ENCODE measurements at regions not wholly inside any gene's neighbourhood (a gene's known extent, or its start where the extent isn't known, plus 50 kb on each side); places are given as distances from the start of the nearest gene placed in this dataset.
"Not testable (repeated sequence)": the region's sequence is repeated elsewhere in the genome, so short reads cannot be mapped to it uniquely, and the experiment has no call there.

DNA sequence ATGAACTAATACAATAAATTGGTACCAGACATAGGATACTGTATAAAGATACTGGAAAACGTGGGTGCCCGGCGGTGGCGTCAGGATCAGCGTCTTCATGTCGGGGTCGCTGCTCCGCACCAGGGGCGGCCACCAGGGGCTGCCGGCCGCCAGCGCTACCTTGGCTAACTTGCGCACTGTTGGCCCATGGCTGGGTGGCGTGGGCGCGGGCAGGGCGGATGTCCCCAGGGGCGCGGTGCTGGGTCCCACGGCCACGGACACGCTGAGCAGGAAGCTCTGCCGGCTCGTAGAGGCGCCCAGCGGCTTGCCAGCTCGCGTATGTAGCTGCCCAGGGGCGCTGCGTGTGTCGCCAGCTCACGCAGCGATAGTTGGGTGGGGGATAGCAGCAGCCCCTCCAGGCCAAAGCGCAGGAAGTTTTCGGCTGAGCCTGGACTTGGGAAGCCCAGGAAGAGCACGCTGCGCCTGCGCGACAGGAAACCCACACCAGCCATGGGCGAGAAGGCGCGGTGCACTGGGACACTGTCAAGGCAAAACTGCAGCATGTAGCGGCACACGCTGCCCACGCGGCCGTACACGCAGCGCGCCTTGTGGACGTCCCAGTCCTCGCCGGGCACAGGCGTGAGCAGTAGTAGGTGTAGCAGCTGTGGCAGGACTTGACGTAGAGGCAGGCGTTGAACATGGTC lies 299.9 kb downstream of the CCDC74A start:
- no peak for DNase-seq (ENCODE audit: low read depth in 2 of 2)

DNA sequence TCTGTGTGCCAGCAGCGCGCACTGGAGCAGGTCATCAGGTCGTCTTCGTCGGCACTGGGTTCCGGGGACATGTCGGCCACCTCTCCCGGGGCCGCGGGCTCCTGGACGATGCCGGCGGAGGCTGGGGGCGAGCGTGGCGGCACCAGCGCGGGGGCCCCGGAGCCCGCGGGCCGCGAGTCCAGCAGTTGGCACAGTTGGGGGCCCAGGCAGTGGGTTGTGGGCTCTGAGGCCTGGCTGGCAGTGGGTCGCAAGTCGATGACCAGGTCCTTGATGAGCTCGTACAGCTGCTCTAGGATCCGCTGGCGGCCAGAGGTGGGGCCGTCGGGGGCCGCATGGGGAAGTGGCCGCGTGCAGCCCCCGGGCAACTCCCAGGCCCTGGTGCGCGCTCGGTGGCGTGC lies 300.5 kb downstream of the CCDC74A start:
- DNase-seq (ENCODE audit: low read depth in 2 of 2) = no peak

DNA sequence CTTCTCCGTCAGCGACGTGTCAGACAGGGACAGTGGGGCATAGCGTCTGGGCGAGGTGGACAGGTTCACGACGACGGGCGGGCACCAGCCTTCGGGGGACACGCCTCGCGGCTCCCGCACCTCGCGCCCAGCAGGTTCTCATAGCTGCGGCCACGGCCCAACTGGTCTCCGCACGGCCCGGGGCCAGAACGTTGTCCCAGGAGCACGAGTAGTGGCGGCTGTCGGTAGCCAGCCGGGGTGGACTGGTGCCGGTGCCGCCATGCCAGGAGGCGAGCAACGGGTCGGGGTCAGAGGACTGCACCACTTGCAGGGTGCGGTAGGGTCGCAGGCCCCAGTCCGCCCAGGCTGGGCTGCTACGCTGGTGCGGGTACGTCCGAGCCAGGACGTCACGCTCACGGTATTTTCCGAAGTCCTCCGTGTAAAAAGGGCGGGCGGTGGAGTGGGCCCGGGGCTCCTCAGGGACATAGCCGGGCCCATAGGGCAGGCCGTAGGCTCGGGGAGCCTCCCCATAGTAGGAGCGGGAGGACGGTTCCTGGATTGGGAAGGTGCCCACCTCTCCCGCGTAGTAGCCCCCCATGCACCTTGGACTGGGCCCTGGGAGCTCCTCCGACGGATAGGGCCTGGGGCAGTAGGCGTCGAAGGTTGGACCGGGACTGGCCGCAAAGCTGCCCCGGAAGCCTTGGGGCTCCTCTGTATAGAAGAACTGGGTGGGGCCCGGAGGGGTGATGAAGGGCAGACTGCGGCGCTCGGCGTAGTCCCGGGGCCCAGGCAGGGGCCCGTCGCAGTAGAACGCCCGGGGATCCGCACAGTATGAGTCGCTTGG lies 301.2 kb downstream of the CCDC74A start:
- DNase-seq (ENCODE audit: low read depth in 2 of 2) = not testable (repeated sequence)

DNA sequence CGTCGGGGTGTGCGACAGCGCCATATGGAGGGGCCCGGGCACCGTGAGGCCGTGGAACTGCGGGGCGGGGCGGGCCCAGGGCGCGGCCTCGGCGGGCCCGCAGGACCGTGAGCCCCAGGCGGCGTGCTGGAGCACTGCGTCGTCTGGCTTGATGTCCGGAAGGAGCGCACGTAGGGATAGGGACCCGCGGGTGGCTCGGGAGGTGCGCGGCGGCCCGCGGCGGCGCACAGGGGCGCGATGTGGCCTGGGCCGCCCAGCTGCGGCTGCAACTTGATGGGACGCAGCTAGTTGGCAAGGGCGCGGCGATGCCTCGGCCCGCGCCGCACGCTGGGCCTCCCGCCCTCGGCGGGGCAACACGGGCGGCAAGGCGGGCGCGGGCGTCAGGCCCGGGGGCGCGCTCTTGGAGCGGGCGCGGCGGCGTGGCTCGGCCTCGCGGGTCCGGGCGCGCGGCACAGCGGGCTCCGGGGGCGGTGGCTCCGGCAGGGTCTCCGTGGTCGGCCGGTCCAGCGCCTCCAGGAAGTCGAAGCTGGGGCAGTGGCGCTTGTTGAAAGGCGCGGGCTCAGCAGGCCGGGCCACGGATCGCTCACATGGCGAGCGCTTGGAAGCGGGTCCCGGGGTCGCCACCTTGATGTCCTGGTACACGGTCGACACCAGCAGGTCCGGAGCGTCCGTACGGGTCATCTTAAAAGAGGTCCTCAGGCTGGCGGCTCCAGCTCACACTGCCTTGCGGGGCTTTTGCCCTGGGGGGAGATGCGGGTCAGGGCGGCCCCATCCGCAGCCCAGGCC lies 302.0 kb downstream of the CCDC74A start:
- DNase-seq (ENCODE audit: low read depth in 2 of 2) = not testable (repeated sequence)

DNA sequence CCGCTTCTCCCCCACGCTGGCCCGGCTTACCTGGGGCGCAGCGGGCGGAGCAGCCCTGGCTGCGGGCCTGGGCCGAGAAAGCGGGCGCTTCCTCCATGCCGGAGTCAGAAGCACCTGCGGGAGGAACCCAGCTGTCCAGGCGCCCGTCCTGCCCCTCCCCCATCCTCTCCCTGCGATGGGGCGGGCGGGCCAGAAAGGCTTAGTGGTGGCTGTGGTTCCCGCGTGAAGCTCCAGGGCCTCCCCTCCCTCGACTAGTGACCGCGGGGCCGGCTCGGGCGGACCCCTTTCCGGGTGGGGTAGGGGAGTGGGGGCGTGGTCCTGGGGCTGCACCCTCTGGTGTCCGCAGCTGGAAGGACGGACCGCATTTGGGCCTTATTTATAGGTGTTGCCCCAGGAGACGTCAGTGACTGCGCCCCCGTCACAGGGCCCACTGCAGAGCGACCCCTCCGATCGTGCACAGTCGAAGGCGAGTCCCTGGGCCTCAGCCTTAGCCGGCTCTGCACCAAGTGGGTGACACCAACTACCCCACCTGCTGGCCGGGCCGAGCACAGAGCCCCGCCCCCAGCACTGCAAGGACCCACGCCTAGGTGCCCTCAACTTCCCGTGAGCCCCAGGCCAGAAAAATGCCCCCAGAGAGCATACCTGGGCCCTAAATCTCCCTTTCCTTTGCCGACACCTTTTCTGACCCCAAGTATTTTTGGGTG lies 302.7 kb downstream of the CCDC74A start:
- not testable (repeated sequence) for DNase-seq (ENCODE audit: low read depth in 2 of 2)

DNA sequence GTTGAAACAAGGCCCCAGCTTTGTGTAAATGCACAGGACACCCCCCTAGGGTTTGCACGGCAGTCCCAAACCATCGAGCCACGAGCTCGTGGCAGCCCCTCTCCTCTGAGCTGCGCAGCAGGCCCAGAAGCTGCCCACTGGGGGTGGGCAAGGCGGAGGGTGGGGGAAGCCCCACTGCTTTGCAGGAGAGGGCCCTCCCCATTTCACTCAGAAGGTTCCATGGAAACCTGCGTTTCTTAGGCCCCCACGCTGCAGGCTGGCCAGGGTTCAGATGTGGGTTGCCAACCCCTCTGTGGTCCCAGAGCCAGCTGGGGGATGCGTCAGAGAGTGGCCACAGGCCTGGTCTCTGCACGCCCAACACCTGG lies 303.2 kb downstream of the CCDC74A start:
- not testable (repeated sequence) for DNase-seq (ENCODE audit: low read depth in 2 of 2)

DNA sequence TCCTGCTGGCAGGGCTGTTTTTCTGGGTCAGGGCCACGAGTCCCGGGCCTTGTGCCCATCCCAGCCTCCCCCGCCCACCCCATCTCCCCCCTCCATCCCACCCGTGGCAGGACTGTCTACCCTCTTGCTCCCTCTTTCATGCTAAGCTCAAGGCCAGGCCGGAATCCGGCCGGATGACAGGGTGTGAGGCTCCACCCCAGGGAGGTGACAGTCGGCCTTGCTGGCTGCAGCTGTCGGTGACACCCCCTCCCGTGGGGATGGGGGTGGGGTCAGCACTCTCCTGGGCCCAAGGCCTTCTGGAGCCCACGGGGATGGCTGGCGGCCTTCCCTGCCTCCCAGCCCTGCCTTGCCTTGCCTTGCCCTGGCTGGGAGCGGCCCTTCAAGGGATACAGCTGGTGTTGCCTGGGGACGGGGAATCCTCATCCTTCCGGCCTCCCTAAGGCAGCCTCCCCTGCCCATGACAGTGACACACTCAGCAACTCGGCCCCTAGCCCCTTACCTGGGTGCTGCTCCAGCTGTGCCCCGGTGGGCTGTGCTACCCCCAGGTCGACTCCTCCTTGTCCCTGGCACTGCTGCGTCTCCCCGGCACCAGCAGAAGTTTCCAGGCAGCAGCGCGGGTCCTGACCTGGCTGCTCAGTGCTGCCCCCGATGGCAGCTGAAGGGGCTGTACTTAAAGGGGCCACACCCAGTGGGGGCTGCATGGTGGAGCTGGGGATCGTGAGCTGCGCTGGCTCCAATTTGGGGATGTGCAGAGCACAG lies 303.9 kb downstream of the CCDC74A start:
- DNase-seq (ENCODE audit: low read depth in 2 of 2) = not testable (repeated sequence)

DNA sequence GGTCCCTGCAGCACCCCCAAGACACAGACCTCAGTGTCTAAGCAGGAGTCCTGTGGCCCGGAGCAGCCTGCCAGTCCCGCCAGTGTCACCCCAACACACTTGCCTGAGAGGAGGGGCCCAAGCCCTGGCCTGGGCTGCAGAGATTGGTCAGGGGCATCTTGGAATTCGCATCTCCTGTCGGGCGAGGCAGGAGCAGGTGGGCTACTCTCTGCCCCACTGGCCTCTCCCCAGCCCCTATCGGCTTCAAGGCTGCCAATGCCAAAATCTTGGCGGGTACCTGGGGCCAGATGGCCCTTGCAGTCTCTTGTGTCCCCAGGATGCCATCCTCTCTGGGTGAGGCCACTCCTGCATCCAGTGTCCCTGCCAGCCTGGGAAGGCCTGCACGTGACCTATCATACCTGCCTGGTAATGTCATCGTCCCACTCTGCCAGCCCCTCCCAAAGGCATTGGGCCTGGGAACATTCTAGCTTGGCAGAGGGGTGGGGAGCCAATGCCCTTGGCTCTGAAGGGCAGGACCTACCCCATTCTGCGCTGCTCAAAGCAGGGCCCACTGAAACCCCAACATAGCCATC lies 304.6 kb downstream of the CCDC74A start:
- not testable (repeated sequence) for DNase-seq (ENCODE audit: low read depth in 2 of 2)

DNA sequence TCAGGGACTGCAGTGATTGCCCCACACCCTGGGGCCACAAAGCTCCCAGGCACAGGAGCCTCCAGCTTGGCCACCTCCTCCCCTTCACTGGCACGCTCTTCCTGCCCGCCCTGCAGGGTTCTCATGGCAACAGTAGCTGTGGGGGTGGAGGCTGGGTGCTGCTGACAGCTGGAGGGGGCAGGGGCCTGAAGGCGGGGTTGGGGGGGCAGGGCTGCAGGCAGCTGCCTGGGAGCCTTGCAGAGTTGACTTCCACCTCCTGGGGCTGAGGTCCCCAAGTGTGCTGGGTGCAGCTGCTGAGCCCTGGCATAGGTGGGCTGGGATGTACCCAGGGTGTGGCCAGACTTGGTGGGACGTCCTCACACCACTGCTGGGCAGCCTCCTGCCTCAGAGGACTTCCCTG lies 305.2 kb downstream of the CCDC74A start:
- DNase-seq (ENCODE audit: low read depth in 2 of 2) = not testable (repeated sequence)

DNA sequence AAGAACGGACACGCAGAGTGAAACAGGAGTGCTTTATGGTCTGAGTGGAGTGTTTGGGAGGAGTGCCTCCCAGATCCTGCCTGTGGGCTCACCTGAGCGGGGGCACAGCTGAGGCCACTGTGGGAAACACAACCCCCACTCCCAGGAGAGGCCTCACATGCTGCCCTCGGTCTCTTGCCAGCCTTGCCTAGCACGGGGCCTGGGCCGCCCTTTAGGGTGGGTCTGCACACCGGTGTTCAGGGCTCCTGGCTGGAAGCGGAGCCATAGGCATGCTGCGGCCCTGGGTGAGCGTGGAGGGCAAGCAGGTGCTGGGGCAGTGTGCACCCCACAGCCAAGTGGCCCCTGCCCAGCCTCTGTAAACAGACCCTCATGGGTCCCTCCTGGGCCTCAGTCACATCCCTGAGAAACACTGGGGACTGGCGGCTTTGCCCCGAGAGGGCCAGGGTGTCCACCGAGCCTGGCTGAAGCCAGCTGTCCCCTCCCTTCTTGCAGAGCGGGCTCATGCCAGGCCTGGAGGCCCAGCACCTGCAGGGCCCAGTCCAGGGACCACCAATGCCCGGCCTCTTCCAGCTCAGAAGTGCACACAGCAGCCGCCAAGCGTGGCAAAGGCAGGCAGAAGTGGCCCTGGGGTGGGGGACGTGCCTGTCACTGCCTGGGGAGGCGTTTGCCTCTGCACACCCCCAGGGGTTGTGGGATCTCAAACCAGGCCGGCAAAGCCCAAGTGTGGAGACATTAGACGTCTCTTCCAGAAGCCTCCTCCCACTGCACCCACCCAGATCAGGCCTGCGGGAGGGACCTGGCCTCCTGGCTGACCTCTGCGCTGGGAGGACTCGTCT lies 305.9 kb downstream of the CCDC74A start:
- DNase-seq (ENCODE audit: low read depth in 2 of 2) = not testable (repeated sequence)

DNA sequence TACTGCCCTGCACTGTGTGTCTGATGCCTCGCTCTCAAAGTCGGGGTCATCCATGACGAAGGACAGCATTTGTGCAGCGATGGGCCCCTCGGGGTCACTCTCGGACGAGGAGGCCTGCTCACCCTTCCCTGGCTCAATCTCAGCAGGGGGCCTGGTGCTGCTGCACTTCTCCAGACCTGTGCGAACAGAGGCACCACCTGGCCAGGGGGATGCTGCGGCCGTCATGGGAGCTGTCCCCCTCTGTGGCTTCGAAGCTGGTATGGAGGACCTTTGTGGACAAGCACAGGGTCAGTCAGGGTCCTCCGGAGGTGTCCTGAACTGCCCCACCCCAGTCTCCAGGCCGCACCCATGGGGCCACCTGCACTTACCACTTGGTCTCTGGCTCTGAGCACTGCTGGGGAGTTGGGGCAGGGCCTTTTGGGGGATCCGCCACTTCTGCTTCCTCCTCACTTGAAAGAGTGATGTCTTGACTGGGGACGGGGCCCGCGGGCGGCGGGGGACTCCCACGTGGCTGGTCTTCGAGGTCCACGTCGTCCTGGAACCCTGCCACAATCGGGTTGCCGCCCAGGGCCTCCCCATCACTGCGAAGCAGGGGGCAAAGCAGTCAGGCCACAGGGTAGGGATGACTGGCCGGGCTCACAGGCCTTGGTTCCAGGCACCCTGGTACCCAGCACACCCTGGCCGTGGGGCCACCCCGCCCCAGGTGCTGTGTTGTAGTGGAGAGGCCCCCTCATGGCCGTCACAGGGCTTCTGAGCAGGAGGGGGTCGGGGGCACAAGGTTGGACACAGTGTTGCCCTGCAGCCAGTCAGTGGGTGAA lies 306.7 kb downstream of the CCDC74A start:
- not testable (repeated sequence) for DNase-seq (ENCODE audit: low read depth in 2 of 2)

DNA sequence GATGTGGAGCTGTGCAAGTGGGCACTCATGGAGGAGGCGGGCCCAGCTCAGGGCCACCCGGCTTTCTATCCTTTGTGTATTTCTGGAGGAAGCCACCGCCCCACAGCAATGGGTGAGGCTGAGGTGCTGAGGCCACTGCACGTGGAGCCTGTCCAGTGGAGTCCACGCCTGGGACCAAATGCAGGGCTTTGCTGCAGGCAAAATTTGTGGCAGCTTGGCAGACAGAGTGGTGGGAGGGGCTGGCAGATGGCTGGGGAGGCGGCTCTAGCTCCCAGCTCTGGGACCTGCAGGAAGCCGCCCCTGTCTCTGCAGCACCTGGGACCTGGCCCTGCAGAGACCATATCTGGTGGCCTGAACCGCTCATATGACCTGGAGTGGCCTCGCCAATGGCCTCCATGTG lies 307.3 kb downstream of the CCDC74A start:
- DNase-seq (ENCODE audit: low read depth in 2 of 2) = not testable (repeated sequence)

DNA sequence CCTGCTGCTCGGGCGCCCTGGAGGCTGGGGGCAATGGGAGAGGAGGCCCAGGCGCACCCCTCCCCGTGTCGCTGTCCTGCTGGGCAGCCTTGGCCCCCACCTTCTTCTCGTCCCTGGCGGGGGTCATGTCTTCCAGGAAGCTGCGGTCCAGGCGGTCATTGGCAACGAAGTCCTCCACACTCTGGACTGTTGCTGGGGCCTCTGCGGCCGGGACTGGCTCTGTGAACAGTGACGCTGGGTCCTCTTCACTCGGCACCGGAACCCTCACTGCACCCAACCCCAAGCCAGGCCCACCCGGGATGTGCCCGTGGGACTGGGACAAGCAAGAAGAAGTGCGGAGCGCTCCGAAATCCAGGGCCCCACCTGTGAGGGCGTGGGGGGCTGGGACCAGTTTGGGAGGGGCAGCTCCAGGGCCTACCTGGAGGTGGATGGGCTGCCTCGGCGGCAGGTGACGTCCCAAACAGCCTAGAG lies 308.0 kb downstream of the CCDC74A start:
- no peak for DNase-seq (ENCODE audit: low read depth in 2 of 2)

DNA sequence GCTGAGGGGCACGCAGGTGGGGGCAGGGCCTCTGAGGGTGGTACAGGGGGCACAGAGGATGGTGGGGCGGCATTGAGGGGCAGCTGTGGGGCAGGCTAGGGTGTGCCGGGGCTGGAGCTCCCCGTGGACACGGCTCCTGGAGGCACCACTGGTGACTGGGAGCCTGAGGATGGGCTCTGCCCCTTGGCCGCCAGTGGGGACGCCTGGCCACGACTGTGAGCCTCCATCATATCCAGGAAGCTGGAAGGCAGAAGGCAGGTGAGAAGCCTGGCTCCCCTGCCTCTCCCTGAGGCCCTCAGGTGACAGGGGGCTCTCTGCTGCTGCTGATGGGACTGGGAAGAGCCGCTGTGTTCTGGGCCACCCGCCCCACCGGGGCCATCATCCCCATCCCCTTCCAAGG lies 308.4 kb downstream of the CCDC74A start:
- not testable (repeated sequence) for DNase-seq (ENCODE audit: low read depth in 2 of 2)

DNA sequence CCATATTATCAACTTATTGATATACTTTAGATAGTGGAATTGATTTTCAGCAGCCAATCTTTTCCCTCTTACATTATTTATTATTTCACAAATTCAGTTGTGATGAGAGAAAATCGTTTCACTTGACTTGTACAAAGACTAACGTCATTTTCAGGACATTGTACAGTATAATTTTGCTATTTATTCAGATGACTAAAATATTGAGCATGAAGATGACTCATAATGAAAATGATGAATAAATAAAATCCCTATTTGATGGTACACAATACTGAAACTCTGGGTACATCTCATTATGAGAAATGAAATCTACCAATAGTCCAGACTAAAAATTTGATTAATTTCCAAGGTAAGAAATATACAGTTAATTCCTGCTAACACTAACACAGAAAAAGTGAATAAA lies 316.4 kb downstream of the CCDC74A start:
- DNase-seq (ENCODE audit: low read depth in 2 of 2) = not testable (repeated sequence)

DNA sequence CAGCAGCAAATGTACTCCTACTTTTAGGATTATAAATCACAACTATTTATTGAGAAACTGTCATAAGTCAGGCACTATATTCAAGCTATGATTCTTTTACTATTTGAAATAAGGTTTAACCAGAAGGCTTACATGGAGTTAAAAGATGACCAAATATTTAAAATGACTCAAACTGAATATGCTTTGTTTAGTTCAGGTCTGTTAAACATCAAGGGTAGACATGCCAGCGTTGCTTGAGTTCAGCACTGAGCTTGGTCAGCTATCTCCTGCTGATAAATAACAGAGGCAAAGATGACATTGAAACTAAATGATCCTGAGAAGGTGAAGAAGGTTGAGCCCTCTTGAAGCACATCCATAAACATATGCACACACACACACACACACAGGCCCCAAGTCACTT lies 305.6 kb downstream of the ANKRD30BL start:
- DNase-seq (ENCODE audit: low read depth in 2 of 2) = not testable (repeated sequence)

DNA sequence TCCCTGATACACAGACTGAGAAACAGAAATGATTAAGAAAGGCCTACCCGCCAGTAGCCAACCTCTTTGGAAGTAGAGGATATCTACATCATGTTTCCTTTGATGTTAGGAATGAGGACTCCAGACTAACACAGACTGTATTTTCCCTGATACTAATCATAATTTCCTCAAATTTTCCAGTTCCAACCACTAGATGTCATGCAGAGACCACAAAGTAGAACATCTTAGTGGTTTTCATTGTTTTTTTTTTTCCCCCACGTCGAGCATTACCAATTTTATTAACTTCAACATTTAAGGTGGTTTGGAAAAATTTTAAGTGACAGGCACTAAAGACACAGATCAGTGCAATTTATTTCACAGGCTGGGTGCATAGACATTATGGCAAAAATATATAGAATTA lies 303.6 kb downstream of the ANKRD30BL start:
- not testable (repeated sequence) for DNase-seq (ENCODE audit: low read depth in 2 of 2)

Data from fibroblast of skin of left biceps (primary cell).